BE2C (cell line): ENCODE measurements at regions not wholly inside any gene's neighbourhood (a gene's known extent, or its start where the extent isn't known, plus 50 kb on each side); places are given as distances from the start of the nearest gene placed in this dataset.

Experiments used
- DNase-seq: peaks from one replicate; pipeline ENCODE4 v3.0.0-alpha.2; 2020
- H3K27me3 ChIP-seq: fragments of 250-450 bp; sonication (Bioruptor Pico); 2 replicates; pipeline ENCODE4 v1.5.1; 2020; ENCODE audit warnings: mild to moderate bottlenecking
- H3K36me3 ChIP-seq: fragments of 250-450 bp; sonication (Bioruptor Pico); 2 replicates; pipeline ENCODE4 v1.5.1; 2020; ENCODE audit warnings: mild to moderate bottlenecking
- H3K4me1 ChIP-seq: fragments of 250-450 bp; sonication (Bioruptor Pico); 2 replicates; pipeline ENCODE4 v1.5.1; 2020
- H3K4me3 ChIP-seq: 2 replicates; pipeline ENCODE4 v1.5.1; 2011; ENCODE audit warnings: low read depth, low read length
- H3K9me3 ChIP-seq: fragments of 250-450 bp; sonication (Bioruptor Pico); 2 replicates; pipeline ENCODE4 v1.5.1; 2020
- CTCF ChIP-seq: IDR thresholded peaks from 2 replicates; pipeline ENCODE4 v1.5.1; 2012; ENCODE audit warnings: mild to moderate bottlenecking, low read depth, low read length

- no peak for DNase-seq
- no peak overlapping the region for H3K4me3 ChIP-seq
- H3K9me3 ChIP-seq: no peaks in the 10 kb centered on the region
- no peaks in the 10 kb centered on the region for H3K36me3 ChIP-seq
- H3K4me1 ChIP-seq: no peaks in the 10 kb centered on the region; the same call in 1 of the 2 replicates
- H3K27me3 ChIP-seq: no peaks in the 10 kb centered on the region
- no peak for TF ChIP-seq CTCF
These were observed 190.6 kb upstream of the NBEA start for GRCh38 chr13:34751492-34751891.

- Histone ChIP-seq H3K9me3 (no peaks in the 10 kb centered on the region), H3K27me3 (no peaks in the 10 kb centered on the region), H3K36me3 (no peaks in the 10 kb centered on the region), H3K4me3 (no peak overlapping the region), H3K4me1 (no peaks in the 10 kb centered on the region; the same call in 1 of the 2 replicates)
- no peak for TF ChIP-seq CTCF
- DNase-seq: no peak
These were observed 189.6 kb upstream of the NBEA start for GRCh38 chr13:34752283-34752960.

- H3K4me1 ChIP-seq: no peaks in the 10 kb centered on the region; the same call in 1 of the 2 replicates
- TF ChIP-seq CTCF: no peak
- no peak overlapping the region for H3K4me3 ChIP-seq
- DNase-seq: no peak
- H3K9me3 ChIP-seq: no peaks in the 10 kb centered on the region
- H3K36me3 ChIP-seq: no peaks in the 10 kb centered on the region
- H3K27me3 ChIP-seq: no peaks in the 10 kb centered on the region
These were observed 185.9 kb upstream of the NBEA start for GRCh38 chr13:34756136-34756535.

GRCh38 chr13:34756572-34756971 lies 185.5 kb upstream of the NBEA start:
- no peak for TF ChIP-seq CTCF
- Histone ChIP-seq H3K9me3 (no peaks in the 10 kb centered on the region), H3K4me3 (no peak overlapping the region), H3K27me3 (no peaks in the 10 kb centered on the region), H3K36me3 (no peaks in the 10 kb centered on the region), H3K4me1 (no peaks in the 10 kb centered on the region)
- no peak for DNase-seq

GRCh38 chr13:34757441-34757840 lies 184.6 kb upstream of the NBEA start:
- no peaks in the 10 kb centered on the region for H3K36me3 ChIP-seq
- no peak for TF ChIP-seq CTCF
- no peaks in the 10 kb centered on the region for H3K9me3 ChIP-seq
- H3K27me3 ChIP-seq: no peaks in the 10 kb centered on the region
- DNase-seq: no peak
- H3K4me3 ChIP-seq: no peak overlapping the region
- no peaks in the 10 kb centered on the region for H3K4me1 ChIP-seq

- DNase-seq: no peak
- Histone ChIP-seq H3K4me3 (no peak overlapping the region), H3K27me3 (no peaks in the 10 kb centered on the region), H3K36me3 (no peaks in the 10 kb centered on the region), H3K9me3 (no peaks in the 10 kb centered on the region), H3K4me1 (no peaks in the 10 kb centered on the region)
- no peak for TF ChIP-seq CTCF
These were observed 183.4 kb upstream of the NBEA start for GRCh38 chr13:34758628-34759027.
